B cell (primary cell): ENCODE measurements at regions not wholly inside any gene's neighbourhood (a gene's known extent, or its start where the extent isn't known, plus 50 kb on each side); places are given as distances from the start of the nearest gene placed in this dataset.

Experiments
- EZH2 ChIP-seq: IDR thresholded peaks from 2 replicates; pipeline ENCODE4 v1.6.1; 2012; ENCODE audit warnings: borderline replicate concordance, low read depth, mild to moderate bottlenecking, moderate library complexity, low read length; ENCODE audit not compliant: insufficient read depth, poor library complexity, severe bottlenecking
- TF ChIP-seq, protein P1 (sequence below): fragments of 200-600 bp; IDR thresholded peaks from one replicate; pipeline ENCODE4 v1.8.0; 2022; ENCODE audit warnings: antibody characterized with exemption, mild to moderate bottlenecking

DNA sequence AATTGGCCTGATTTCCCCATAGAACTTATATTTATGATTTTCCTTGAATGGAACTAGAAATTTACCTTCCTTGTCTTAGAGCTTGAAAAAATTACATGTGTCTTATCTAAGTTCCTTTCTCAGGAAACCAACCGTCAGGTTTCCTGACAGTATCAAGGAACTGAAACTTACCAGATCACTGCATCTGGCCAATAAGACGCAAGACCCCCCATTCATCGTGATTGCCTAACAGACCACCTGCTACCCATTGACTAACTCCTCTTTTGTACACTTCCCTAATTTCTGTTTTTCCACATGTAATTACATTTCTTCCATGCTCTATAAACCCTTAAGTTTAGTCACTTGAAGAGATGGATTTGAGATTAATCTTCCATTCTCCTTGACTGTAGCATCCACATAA is 517.2 kb upstream of the CBLB start:
- TF ChIP-seq, protein P1, sequence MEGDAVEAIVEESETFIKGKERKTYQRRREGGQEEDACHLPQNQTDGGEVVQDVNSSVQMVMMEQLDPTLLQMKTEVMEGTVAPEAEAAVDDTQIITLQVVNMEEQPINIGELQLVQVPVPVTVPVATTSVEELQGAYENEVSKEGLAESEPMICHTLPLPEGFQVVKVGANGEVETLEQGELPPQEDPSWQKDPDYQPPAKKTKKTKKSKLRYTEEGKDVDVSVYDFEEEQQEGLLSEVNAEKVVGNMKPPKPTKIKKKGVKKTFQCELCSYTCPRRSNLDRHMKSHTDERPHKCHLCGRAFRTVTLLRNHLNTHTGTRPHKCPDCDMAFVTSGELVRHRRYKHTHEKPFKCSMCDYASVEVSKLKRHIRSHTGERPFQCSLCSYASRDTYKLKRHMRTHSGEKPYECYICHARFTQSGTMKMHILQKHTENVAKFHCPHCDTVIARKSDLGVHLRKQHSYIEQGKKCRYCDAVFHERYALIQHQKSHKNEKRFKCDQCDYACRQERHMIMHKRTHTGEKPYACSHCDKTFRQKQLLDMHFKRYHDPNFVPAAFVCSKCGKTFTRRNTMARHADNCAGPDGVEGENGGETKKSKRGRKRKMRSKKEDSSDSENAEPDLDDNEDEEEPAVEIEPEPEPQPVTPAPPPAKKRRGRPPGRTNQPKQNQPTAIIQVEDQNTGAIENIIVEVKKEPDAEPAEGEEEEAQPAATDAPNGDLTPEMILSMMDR, result no peak
- no peak for TF ChIP-seq EZH2
